DOHH2 (cell line): ENCODE measurements at regions not wholly inside any gene's neighbourhood (a gene's known extent, or its start where the extent isn't known, plus 50 kb on each side); places are given as distances from the start of the nearest gene placed in this dataset.

Experiments
- EZH2phosphoT487 ChIP-seq: fragments of 200-600 bp; sonication (generic); IDR thresholded peaks from 2 replicates; pipeline ENCODE4 v1.6.1; 2017; ENCODE audit warnings: borderline replicate concordance, mild to moderate bottlenecking, antibody characterized with exemption, low read length, moderate library complexity, mixed read lengths
- TF ChIP-seq, protein P1 (sequence below): fragments of 200-600 bp; sonication (generic); IDR thresholded peaks from one replicate; pipeline ENCODE4 v1.5.1; 2014; ENCODE audit warnings: antibody characterized with exemption, mild to moderate bottlenecking, low read depth, low read length; ENCODE audit not compliant: poor library complexity, severe bottlenecking

GRCh38 chr10:21202776-21203462 lies 305.8 kb upstream of the NEBL start:
- TF ChIP-seq, protein P1, sequence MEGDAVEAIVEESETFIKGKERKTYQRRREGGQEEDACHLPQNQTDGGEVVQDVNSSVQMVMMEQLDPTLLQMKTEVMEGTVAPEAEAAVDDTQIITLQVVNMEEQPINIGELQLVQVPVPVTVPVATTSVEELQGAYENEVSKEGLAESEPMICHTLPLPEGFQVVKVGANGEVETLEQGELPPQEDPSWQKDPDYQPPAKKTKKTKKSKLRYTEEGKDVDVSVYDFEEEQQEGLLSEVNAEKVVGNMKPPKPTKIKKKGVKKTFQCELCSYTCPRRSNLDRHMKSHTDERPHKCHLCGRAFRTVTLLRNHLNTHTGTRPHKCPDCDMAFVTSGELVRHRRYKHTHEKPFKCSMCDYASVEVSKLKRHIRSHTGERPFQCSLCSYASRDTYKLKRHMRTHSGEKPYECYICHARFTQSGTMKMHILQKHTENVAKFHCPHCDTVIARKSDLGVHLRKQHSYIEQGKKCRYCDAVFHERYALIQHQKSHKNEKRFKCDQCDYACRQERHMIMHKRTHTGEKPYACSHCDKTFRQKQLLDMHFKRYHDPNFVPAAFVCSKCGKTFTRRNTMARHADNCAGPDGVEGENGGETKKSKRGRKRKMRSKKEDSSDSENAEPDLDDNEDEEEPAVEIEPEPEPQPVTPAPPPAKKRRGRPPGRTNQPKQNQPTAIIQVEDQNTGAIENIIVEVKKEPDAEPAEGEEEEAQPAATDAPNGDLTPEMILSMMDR: no peak
- TF ChIP-seq EZH2phosphoT487: no peak
